ENCODE measurements at regions not wholly inside any gene's neighbourhood (a gene's known extent, or its start where the extent isn't known, plus 50 kb on each side); places are given as distances from the start of the nearest gene placed in this dataset.

GRCh38 chr6:169070506-169071176 lies 183.0 kb downstream of the THBS2 start:
- TF ChIP-seq FOXM1 (IDR thresholded peaks at IDR 0.05; ENCODE audit: borderline replicate concordance, low read depth) (no peak), TAF1 (IDR thresholded peaks at IDR 0.05; ENCODE audit: low read depth) (no peak), CREB1 (IDR thresholded peaks at IDR 0.05; ENCODE audit: low read depth) (no peak), RAD21 (IDR thresholded peaks at IDR 0.05; ENCODE audit: low read depth) (no peak), EP300 (IDR thresholded peaks at IDR 0.05; ENCODE audit: borderline replicate concordance) (no peak), YY1 (IDR thresholded peaks at IDR 0.05; ENCODE audit: low read depth) (no peak), TCF12 (IDR thresholded peaks at IDR 0.05; ENCODE audit: low read depth) (no peak), ZBTB7A (IDR thresholded peaks at IDR 0.05; ENCODE audit: low read depth) (no peak), CEBPB (IDR thresholded peaks at IDR 0.05) (no peak), EGR1 (IDR thresholded peaks at IDR 0.05) (no peak), USF1 (IDR thresholded peaks at IDR 0.05) (no peak), NFIC (IDR thresholded peaks at IDR 0.05) (no peak), TEAD4 (IDR thresholded peaks at IDR 0.05) (no peak)
- TF ChIP-seq, protein P1, sequence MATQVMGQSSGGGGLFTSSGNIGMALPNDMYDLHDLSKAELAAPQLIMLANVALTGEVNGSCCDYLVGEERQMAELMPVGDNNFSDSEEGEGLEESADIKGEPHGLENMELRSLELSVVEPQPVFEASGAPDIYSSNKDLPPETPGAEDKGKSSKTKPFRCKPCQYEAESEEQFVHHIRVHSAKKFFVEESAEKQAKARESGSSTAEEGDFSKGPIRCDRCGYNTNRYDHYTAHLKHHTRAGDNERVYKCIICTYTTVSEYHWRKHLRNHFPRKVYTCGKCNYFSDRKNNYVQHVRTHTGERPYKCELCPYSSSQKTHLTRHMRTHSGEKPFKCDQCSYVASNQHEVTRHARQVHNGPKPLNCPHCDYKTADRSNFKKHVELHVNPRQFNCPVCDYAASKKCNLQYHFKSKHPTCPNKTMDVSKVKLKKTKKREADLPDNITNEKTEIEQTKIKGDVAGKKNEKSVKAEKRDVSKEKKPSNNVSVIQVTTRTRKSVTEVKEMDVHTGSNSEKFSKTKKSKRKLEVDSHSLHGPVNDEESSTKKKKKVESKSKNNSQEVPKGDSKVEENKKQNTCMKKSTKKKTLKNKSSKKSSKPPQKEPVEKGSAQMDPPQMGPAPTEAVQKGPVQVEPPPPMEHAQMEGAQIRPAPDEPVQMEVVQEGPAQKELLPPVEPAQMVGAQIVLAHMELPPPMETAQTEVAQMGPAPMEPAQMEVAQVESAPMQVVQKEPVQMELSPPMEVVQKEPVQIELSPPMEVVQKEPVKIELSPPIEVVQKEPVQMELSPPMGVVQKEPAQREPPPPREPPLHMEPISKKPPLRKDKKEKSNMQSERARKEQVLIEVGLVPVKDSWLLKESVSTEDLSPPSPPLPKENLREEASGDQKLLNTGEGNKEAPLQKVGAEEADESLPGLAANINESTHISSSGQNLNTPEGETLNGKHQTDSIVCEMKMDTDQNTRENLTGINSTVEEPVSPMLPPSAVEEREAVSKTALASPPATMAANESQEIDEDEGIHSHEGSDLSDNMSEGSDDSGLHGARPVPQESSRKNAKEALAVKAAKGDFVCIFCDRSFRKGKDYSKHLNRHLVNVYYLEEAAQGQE (IDR thresholded peaks at IDR 0.05; ENCODE audit: low read depth), result no peak
- TF ChIP-seq, protein P2, sequence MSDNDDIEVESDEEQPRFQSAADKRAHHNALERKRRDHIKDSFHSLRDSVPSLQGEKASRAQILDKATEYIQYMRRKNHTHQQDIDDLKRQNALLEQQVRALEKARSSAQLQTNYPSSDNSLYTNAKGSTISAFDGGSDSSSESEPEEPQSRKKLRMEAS (IDR thresholded peaks at IDR 0.05), result no peak

DNA sequence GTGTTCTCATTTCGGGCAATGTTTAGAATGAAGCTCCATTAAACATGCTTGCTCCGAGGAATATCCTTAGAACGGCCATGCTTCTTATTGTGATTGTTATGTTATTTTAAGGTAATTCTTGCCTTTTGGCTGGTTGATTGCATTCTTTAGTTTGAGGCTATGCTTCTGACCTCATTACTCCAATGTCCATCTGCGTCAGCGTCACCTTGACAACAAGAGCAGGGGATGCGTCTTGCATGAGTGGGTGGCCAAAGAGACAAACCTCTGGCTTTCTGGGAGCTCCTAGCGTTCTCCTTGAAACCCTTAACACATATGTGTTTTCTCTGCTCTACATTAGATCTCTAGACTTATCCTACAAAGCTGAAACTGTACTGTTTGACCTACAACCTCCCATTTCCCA lies 184.3 kb downstream of the THBS2 start:
- TF ChIP-seq, protein P2 (IDR thresholded peaks at IDR 0.05), result no peak
- TF ChIP-seq FOXM1 (IDR thresholded peaks at IDR 0.05; ENCODE audit: borderline replicate concordance, low read depth), result no peak
- TF ChIP-seq ZBTB7A (IDR thresholded peaks at IDR 0.05; ENCODE audit: low read depth), result no peak
- no peak for TF ChIP-seq TAF1 (IDR thresholded peaks at IDR 0.05; ENCODE audit: low read depth)
- no peak for TF ChIP-seq EGR1 (IDR thresholded peaks at IDR 0.05)

DNA sequence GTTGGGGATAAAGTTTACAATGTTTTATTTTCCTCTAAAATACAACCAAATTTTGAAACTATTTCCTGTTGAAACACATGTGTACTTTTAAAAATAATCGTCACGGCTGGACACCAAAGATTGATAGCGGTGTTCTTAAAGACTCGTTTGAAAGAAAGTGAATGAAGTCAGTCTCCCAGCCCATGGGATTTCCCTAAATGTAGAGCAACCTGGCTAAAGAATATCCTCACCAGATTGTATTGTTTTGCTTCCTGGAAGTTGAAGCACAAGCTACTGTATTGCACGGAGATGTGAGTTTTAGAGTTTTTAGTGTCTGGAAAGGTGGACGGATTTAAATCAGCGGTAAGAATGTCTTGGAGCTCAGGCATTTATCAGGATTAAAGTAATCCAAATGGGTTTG lies 189.5 kb downstream of the THBS2 start:
- TF ChIP-seq TCF12 (IDR thresholded peaks at IDR 0.05; ENCODE audit: low read depth) (no peak), TEAD4 (IDR thresholded peaks at IDR 0.05) (no peak), YY1 (IDR thresholded peaks at IDR 0.05; ENCODE audit: low read depth) (no peak)

- TF ChIP-seq, protein P1 (IDR thresholded peaks at IDR 0.05; ENCODE audit: low read depth), result no peak
- no peak for TF ChIP-seq USF1 (IDR thresholded peaks at IDR 0.05)
- no peak for TF ChIP-seq YY1 (IDR thresholded peaks at IDR 0.05; ENCODE audit: low read depth)
- TF ChIP-seq, protein P2 (IDR thresholded peaks at IDR 0.05), result no peak
- no peak for TF ChIP-seq CREB1 (IDR thresholded peaks at IDR 0.05; ENCODE audit: low read depth)
- no peak for TF ChIP-seq CEBPB (IDR thresholded peaks at IDR 0.05)
- TF ChIP-seq EP300 (IDR thresholded peaks at IDR 0.05; ENCODE audit: borderline replicate concordance), result no peak
- TF ChIP-seq TAF1 (IDR thresholded peaks at IDR 0.05; ENCODE audit: low read depth), result no peak
- no peak for TF ChIP-seq TEAD4 (IDR thresholded peaks at IDR 0.05)
- no peak for TF ChIP-seq NFIC (IDR thresholded peaks at IDR 0.05)
Observed at GRCh38 chr6:169062272-169062671, 191.4 kb downstream of the THBS2 start.

GRCh38 chr6:169058634-169059033 lies 195.0 kb downstream of the THBS2 start:
- TF ChIP-seq RAD21 (IDR thresholded peaks at IDR 0.05; ENCODE audit: low read depth), result no peak
- TF ChIP-seq NFIC (IDR thresholded peaks at IDR 0.05), result no peak
- no peak for TF ChIP-seq CEBPB (IDR thresholded peaks at IDR 0.05)
- TF ChIP-seq TAF1 (IDR thresholded peaks at IDR 0.05; ENCODE audit: low read depth), result no peak
- TF ChIP-seq EGR1 (IDR thresholded peaks at IDR 0.05), result no peak

DNA sequence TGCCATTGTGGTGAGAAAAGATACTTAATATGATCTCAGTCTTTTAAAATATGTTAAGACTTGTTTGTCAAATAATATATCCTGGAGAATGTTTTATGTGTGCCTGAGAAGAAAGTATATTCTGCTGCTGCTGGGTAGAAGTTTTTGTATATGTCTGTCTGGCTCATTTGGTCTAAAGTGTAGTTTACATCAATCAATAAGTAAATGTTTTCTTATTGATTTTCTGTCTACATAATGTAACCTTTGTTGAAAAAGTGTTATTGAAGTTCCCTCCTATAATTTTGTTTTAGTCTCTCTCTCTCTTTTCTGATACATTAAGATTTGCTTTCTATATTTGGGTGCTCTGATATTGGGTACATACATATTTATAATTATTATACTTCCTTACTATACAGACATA lies 201.2 kb downstream of the THBS2 start:
- TF ChIP-seq YY1 (IDR thresholded peaks at IDR 0.05; ENCODE audit: low read depth) (no peak), ZBTB7A (IDR thresholded peaks at IDR 0.05; ENCODE audit: low read depth) (no peak)
